ENCODE measurements at regions not wholly inside any gene's neighbourhood (a gene's known extent, or its start where the extent isn't known, plus 50 kb on each side); places are given as distances from the start of the nearest gene placed in this dataset.

GRCh38 chr3:109696932-109697331 is 359.6 kb upstream of the DPPA4 start:
- TF ChIP-seq CTCF (IDR thresholded peaks at IDR 0.05; ENCODE audit: insufficient read depth, low read length) (no peak), POLR2AphosphoS5 (IDR thresholded peaks at IDR 0.05; ENCODE audit: low read depth) (no peak), REST (IDR thresholded peaks at IDR 0.05; ENCODE audit: insufficient replicate concordance, low read depth) (no peak), GABPA (IDR thresholded peaks at IDR 0.05; ENCODE audit: low read depth) (no peak), SPI1 (IDR thresholded peaks at IDR 0.05; ENCODE audit: borderline replicate concordance, low read depth) (no peak)
